Lung microvascular endothelial cell (primary cell): ENCODE measurements at regions not wholly inside any gene's neighbourhood (a gene's known extent, or its start where the extent isn't known, plus 50 kb on each side); places are given as distances from the start of the nearest gene placed in this dataset.
"Not testable (repeated sequence)": the region's sequence is repeated elsewhere in the genome, so short reads cannot be mapped to it uniquely, and the experiment has no call there.

Experiments
- DNase-seq, 2 donors: peaks; one replicate each; pipeline versions ENCODE4 v3.0.0 to v3.0.0-alpha.2; 2010; ENCODE audit warnings: low read depth in 2 of 2

- not testable (repeated sequence) for DNase-seq
These were observed 203.2 kb downstream of the SNCAIP start for GRCh38 chr5:122515210-122515609.

DNA sequence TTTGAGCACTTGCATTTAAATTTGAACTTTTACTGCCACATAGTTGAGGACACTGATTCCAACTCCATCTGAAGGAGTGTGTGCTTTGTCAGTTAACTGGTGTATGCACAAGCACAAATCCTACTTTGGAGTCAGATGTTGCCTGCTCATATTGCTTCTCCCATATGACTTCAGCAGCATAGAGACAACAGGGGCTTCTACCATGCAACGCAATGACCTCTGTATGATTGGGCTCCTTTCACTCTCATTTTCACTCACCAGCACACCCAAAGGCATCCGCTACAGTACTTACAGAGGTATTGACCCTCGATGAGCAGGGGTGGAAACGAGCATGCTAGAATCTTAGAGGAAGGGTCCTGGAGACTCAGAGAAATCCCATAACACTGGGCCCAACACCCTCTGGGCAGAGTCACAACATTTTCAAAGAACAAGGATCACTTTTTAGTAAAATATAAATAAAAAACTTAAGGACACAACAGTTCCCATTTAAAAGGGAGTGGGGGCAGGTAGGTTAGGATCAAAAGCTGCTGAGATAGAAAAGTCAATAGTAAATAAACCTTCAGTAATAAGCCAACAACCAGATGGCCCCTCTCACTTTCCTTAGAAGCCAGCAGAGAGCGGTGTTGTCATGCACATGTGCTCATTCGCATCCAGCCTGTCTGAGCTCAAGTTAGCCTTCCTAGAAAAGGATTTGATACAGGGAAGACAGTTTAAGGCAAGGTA, 203.8 kb downstream of the SNCAIP start:
- DNase-seq = peak; percentile 71 to 78

DNA sequence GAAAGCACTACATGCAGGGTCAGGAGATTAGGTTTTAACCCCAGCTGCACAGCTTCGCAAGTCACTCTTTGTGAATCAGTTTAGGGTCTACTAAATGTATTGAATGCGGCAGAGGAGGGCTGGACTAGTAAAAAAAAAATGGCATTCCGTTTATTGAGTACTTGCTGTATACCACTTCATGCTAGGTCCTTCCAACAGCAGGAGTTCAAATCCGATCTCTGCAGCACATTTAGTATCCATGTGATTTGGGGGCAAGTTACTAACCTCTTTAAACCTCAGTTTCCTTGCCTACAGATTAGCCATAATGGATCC, 204.4 kb downstream of the SNCAIP start:
- DNase-seq = no peak

DNA sequence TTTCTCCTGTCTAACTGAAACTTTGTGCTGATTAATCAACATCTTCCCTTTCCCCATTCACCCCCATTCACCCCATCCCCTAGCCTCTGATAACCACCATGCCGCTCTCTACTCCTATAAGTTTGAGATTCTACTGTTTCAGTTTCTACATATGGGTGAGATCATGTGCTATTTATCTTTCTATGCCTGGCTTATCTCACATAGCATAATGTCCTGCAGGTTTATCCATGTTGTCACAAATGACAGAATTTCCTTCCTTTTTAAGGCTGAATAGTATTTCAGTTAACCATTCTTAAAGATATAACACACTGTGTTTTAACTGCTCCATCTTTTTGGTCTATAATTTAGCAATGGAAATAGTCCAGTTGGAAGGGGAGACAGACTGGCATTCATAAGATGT, 205.1 kb downstream of the SNCAIP start:
- DNase-seq = peak in 1 of 2 donors; percentile 49

GRCh38 chr5:122523776-122524175, 211.7 kb downstream of the SNCAIP start:
- DNase-seq = no peak

DNA sequence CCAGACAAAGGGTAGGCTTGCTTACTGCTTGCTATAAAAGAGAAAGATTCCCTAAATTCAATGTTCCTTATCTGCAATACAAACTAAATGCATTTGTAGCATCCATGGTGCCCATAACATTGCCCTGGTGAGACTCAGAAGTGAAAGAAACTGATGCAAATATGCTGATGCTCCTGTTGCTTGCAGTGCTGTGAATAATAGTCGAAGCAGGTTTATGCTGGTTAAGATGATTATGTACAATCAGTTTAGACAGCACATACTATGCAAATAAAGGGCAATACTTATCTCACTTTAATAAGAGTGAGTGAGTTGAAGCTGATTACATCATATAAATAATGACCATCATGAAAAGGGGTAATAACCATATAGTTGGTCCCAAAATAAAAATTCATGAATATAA, 215.5 kb downstream of the SNCAIP start:
- DNase-seq = no peak

DNA sequence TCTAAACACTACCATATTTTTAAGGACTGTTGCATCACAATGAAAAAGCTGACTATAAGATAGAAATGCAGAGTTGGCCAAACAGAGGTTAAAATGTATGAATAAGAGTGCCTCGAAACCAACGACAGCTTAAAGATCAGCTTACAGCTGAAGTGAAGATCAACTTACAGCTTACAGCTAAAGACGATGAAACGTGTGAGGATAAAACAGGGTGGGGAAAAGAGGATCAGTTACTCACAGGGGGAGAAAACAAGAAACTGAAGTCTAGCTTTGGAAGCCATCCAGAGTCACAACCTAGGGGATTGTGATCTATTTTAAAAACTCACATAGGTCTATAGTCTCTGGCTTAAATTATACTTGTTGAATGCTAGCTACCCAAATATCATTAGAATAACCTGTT, 220.0 kb downstream of the SNCAIP start:
- DNase-seq = no peak

DNA sequence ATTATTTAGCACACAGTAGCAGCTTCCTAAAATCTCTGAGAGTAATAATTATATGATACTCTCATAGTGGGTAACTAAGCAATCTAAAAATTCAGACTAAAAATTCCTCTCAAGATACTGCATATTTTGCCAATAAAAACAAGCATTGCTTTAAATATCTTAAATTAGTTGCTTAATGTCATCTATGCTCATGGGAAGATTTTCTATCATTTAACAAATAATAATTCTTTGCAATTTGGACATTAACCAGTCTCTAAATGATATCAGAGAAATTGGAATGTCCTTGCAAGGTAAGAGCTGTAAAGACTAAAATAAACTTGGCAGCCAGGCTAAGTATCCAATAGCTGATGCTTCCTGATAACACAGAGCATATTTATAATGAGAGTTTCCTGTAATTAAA, 221.8 kb downstream of the SNCAIP start:
- DNase-seq = no peak

DNA sequence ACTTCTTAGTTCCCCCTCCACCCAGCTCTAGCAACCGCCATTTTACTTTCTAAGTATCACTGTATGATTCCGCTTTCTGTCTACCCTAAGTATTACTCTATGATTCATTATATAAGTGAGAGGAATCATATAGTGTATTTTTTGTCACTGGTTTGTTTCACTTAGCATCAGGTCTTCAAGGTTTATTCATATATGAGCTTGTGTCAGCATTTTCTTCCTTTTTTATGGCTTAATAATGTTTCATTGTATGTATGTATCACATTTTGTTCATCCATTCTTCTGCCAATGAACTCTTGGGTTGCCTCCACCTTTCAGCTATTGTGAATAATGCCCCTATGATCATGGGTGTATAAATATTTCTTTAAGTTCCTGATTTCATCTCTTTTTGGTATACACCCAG, 222.8 kb downstream of the SNCAIP start:
- no peak for DNase-seq

GRCh38 chr5:122541388-122541787, 229.4 kb downstream of the SNCAIP start:
- DNase-seq = no peak

- no peak for DNase-seq
These were observed 228.9 kb upstream of the SNX2 start for GRCh38 chr5:122545986-122546385.

GRCh38 chr5:122547219-122547618, 227.7 kb upstream of the SNX2 start:
- DNase-seq = no peak

DNA sequence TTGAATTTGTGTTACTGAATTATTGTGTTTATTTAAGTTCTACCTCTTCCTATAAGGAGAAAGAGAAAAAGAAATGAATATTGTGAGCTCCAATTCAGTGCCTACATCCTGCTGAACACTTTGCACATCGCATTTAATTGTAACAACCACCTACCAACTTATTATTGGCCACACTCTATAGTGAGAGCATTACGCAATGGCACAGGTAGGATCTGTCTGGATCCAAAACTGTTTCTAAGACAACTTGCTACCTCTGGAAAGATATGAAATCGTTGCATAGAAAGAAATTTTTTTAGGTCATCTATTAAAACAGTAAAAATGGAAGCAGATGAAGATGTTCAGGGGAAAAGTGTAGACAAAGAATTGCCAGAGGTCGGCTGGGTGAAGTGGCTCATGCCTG, 227.2 kb upstream of the SNX2 start:
- DNase-seq = no peak

GRCh38 chr5:122559676-122560075, 215.2 kb upstream of the SNX2 start:
- peak in 1 of 2 donors; percentile 50 for DNase-seq

- DNase-seq = no peak
These were observed 213.7 kb upstream of the SNX2 start for GRCh38 chr5:122561209-122561608.

- no peak for DNase-seq
These were observed 209.5 kb upstream of the SNX2 start for GRCh38 chr5:122565331-122565730.

DNA sequence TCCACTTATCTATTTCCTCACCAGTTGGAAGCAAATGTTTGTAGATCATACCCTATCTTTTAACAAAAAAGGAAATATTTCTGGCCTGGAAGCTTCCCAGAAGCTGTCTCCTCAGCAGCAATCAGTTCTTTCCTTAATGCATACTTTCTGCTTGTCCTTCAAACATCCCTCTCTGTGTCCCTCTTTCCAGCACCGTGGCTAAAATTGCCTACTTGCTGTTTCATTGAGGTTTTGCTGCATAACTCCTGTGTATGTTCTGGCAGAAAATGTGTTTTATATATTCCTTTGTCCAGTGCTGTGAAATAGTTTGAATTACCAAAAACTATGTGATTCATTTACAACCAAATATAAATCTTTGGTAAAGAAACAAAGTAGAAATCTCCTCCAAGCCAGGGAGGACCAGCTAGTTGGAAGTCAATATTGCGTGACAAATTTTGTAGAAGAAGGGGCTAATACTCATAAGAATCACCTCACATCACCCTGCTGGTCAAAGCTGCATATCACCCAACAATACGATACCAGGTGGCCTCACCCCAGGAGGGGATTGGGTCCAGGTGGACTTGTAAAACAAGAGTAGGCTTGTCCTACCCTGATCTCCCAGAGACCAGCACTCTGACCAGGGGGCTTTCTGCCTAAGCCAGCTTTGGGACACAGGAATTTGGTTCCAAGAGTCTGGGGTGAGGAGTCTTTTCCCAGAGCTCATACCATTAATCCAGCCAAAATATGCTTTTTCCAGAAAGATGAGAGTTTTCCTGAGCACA, 198.4 kb upstream of the SNX2 start:
- DNase-seq = no peak

GRCh38 chr5:122581629-122582028, 193.3 kb upstream of the SNX2 start:
- DNase-seq = no peak

- DNase-seq = no peak
These were observed 190.2 kb upstream of the SNX2 start for GRCh38 chr5:122584411-122585300.

DNA sequence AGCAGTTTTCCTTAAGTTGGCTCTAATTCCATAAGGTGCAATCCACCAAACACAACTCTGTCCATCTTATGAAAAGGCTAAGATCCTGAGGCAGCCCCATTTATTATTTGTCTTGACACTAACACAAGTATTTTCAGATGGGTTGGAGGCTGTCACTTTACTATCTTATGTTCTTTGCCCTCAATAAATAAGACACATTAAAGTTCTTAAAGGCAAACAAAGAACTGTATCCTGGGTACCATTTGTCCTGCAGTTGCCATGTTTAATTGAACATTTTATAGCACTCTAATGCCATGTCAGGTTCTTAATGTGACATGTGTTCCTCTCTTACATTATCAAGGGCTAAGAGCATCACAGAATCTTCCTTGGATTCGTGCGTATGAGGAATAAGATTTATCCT, 189.5 kb upstream of the SNX2 start:
- DNase-seq = no peak

GRCh38 chr5:122586351-122586750, 188.5 kb upstream of the SNX2 start:
- no peak for DNase-seq

GRCh38 chr5:122591828-122592227, 183.1 kb upstream of the SNX2 start:
- DNase-seq = no peak
